Panc1 (cell line): ENCODE measurements at regions not wholly inside any gene's neighbourhood (a gene's known extent, or its start where the extent isn't known, plus 50 kb on each side); places are given as distances from the start of the nearest gene placed in this dataset.

Source experiments
- CTCF ChIP-seq: fragments of 450-650 bp; IDR thresholded peaks from 2 replicates; pipeline ENCODE4 v1.5.1; 2017; ENCODE audit warnings: mild to moderate bottlenecking
- POLR2AphosphoS5 ChIP-seq: IDR thresholded peaks from 2 replicates; pipeline ENCODE4 v1.6.1; 2012; ENCODE audit warnings: mild to moderate bottlenecking, low read depth, low read length, moderate library complexity
- TF ChIP-seq, protein P1 (sequence below), 2 experiments: IDR thresholded peaks; 2 replicates each; pipeline ENCODE4 v1.6.1; 2011 to 2012; ENCODE audit warnings: low read depth in 2 of 2, control low read depth in 1 of 2, low read length in 1 of 2, mild to moderate bottlenecking in 1 of 2, moderate library complexity in 1 of 2; ENCODE audit not compliant: insufficient read depth in 1 of 2

- TF ChIP-seq CTCF: no peak
- TF ChIP-seq, protein P1, sequence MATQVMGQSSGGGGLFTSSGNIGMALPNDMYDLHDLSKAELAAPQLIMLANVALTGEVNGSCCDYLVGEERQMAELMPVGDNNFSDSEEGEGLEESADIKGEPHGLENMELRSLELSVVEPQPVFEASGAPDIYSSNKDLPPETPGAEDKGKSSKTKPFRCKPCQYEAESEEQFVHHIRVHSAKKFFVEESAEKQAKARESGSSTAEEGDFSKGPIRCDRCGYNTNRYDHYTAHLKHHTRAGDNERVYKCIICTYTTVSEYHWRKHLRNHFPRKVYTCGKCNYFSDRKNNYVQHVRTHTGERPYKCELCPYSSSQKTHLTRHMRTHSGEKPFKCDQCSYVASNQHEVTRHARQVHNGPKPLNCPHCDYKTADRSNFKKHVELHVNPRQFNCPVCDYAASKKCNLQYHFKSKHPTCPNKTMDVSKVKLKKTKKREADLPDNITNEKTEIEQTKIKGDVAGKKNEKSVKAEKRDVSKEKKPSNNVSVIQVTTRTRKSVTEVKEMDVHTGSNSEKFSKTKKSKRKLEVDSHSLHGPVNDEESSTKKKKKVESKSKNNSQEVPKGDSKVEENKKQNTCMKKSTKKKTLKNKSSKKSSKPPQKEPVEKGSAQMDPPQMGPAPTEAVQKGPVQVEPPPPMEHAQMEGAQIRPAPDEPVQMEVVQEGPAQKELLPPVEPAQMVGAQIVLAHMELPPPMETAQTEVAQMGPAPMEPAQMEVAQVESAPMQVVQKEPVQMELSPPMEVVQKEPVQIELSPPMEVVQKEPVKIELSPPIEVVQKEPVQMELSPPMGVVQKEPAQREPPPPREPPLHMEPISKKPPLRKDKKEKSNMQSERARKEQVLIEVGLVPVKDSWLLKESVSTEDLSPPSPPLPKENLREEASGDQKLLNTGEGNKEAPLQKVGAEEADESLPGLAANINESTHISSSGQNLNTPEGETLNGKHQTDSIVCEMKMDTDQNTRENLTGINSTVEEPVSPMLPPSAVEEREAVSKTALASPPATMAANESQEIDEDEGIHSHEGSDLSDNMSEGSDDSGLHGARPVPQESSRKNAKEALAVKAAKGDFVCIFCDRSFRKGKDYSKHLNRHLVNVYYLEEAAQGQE (IDR thresholded peaks at IDR 0.05; ENCODE audit: insufficient read depth in 1 of 2, low read depth in 2 of 2, low read length in 1 of 2): no peak
- TF ChIP-seq POLR2AphosphoS5: no peak
Observed at GRCh38 chr20:39165099-39165498, 203.0 kb downstream of the DHX35 start.
